ENCODE measurements at regions not wholly inside any gene's neighbourhood (a gene's known extent, or its start where the extent isn't known, plus 50 kb on each side); places are given as distances from the start of the nearest gene placed in this dataset.

DNA sequence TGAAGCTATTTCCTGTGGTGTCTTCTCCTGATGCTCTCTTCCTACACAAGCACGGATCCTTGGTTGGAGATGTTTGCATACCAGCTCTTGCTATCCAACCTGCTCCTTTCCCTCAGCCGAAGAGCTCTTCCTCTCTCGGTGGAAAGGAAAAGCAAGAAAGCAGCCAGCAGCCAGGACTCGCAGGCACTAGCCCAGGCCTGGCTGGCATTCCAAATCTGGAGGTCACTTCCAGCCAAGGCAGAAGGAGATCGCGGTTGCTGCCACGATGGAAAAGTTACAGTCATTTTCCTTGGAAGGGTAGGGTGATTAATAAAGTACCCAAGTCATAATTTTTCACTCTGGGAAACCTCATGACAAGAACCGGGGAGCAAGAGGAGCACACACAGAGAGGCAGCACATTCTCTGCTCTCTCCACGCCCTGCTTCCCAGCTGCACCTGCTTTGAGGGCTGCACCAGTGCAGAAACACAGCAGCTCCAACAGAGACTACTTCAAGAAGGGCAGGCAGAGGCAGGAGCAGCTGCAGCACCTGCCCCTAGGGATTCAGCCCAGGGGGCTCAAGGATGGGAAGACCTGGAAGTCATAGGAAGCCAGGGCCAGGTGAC lies 399.3 kb downstream of the CADM1 start:
- POLR2A ChIA-PET = no interaction called here
- CTCF ChIA-PET = no interaction called here
- no peak for DNase-seq (ENCODE audit: extremely low spot score)
- TF ChIP-seq, protein P1, sequence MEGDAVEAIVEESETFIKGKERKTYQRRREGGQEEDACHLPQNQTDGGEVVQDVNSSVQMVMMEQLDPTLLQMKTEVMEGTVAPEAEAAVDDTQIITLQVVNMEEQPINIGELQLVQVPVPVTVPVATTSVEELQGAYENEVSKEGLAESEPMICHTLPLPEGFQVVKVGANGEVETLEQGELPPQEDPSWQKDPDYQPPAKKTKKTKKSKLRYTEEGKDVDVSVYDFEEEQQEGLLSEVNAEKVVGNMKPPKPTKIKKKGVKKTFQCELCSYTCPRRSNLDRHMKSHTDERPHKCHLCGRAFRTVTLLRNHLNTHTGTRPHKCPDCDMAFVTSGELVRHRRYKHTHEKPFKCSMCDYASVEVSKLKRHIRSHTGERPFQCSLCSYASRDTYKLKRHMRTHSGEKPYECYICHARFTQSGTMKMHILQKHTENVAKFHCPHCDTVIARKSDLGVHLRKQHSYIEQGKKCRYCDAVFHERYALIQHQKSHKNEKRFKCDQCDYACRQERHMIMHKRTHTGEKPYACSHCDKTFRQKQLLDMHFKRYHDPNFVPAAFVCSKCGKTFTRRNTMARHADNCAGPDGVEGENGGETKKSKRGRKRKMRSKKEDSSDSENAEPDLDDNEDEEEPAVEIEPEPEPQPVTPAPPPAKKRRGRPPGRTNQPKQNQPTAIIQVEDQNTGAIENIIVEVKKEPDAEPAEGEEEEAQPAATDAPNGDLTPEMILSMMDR (IDR thresholded peaks at IDR 0.05; ENCODE audit: control extremely low read depth, extremely low read depth, low read depth, missing control alignments) = no peak

DNA sequence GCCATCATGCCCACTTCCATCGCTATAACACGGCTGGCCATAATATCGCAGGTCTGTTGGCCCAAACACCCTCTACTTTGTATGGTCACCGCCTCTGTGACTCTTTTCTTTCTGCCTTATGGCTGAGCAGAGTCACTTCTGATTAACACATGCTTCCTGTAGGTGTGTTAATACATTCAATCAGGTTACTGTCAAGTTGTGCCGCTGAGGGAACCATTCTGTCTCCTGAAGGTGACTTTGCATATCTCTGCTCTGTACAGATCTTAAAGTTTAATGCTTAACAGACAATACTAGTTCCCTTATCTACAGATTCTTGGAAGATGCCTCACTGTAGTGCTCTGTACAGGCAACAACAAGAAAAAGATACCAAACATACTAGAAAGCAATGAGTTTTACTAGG lies 393.1 kb downstream of the CADM1 start:
- TF ChIP-seq, protein P1 (IDR thresholded peaks at IDR 0.05; ENCODE audit: control extremely low read depth, extremely low read depth, low read depth, missing control alignments) = no peak
- DNase-seq (ENCODE audit: extremely low spot score) = no peak
- ChIA-PET POLR2A (no interaction called here), CTCF (no interaction called here)

DNA sequence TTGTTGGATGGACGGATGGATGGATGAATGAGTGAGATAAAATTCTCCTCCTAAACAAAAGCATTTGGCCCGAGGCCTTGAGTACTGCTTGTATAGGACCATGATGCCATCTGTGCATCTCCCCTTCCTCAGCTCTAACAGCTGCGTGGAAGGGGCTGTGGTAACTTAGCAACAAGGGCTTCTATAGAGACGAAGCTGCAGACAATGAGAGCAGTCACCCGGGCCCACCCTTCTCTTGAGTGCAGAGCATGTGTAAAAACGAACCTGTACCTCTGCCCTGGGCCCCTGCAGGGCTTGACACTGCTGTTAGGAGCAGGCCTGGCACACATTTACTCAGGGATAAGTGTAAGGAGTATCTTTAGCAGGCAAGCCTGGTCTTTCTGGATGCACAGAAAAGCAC lies 391.5 kb downstream of the CADM1 start:
- TF ChIP-seq, protein P1 (IDR thresholded peaks at IDR 0.05; ENCODE audit: control extremely low read depth, extremely low read depth, low read depth, missing control alignments) = no peak
- no peak for DNase-seq (ENCODE audit: extremely low spot score)
- POLR2A ChIA-PET = no interaction called here
- CTCF ChIA-PET = interaction anchor here (3.9 kb wide), 1 partner anchor 10 kb away, joined by 17 read pairs; no protein-coding TSS in a partner anchor

DNA sequence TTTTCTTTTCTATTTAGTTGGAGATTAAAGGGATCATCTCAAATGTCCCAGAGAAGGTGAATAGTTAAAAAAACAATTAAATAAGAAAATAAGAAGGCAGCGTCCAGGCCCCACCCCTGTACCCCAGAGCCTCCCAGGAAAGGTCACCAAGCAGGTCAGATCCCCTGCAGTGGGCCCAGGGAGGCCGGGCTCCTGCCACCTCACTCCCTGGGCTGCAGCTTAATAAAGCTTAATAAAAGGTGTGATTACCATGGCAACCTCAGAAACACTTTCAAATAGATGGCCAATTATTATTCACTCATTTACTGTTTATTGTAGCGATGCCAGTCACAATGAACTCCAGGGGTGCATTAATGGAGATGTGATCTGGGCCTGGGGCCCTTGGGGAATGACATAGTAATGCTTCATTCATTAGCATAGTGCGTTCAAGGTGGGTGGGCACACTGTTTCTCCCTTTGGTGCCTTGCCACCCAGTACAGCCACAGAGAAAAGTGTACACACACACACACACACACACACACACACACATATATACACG lies 386.2 kb downstream of the CADM1 start:
- TF ChIP-seq, protein P1 (IDR thresholded peaks at IDR 0.05; ENCODE audit: control extremely low read depth, extremely low read depth, low read depth, missing control alignments) = no peak
- DNase-seq (ENCODE audit: extremely low spot score) = no peak
- CTCF ChIA-PET = no interaction called here
- POLR2A ChIA-PET = no interaction called here

DNA sequence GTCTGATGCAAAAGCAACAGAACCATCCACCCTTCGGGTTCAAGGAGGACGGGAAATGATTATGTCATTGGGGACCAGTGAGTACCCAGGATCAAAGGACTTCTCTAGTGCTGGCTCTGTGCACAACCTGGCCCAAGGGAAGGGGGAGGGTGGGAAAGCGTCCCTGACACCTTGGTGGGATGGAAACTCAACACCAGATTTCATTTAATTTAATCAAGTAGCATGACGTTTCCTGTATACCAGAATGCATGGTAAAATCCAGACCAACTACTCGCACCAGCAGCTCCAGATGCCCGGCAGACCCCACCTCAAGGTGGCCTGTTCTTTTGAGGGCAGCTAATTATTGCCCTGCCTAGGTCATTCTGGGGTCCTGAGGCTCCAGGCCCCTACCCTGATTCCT lies 385.1 kb downstream of the CADM1 start:
- TF ChIP-seq, protein P1 (IDR thresholded peaks at IDR 0.05; ENCODE audit: control extremely low read depth, extremely low read depth, low read depth, missing control alignments) = no peak
- POLR2A ChIA-PET = no interaction called here

More for the DNA sequence above, 385.1 kb downstream of the CADM1 start:
- no peak for DNase-seq (ENCODE audit: extremely low spot score)
- CTCF ChIA-PET = no interaction called here

All from GM10248 (cell line).